HG02884 (cell line): ENCODE measurements at regions not wholly inside any gene's neighbourhood (a gene's known extent, or its start where the extent isn't known, plus 50 kb on each side); places are given as distances from the start of the nearest gene placed in this dataset.

Source experiments
- ATAC-seq: cut with Tn5 transposase; IDR thresholded peaks from one replicate; pipeline ENCODE4 v1.9.1; 2021; ENCODE audit warnings: mild to moderate bottlenecking, moderate library complexity; ENCODE audit not compliant: unreplicated experiment

- ATAC-seq = no peak
Observed at GRCh38 chr13:77383097-77383496, 56.2 kb upstream of the MYCBP2 start.

- ATAC-seq = no peak
Observed at GRCh38 chr13:77381059-77381458, 54.2 kb upstream of the MYCBP2 start.

- ATAC-seq = no peak
Observed at GRCh38 chr13:77379508-77379907, 52.6 kb upstream of the MYCBP2 start.

GRCh38 chr13:77378662-77379061 lies 51.8 kb upstream of the MYCBP2 start:
- ATAC-seq = no peak

GRCh38 chr13:77377016-77377415 lies 50.1 kb upstream of the MYCBP2 start:
- ATAC-seq = no peak
